OCI-M1 (cell line): ENCODE measurements at regions not wholly inside any gene's neighbourhood (a gene's known extent, or its start where the extent isn't known, plus 50 kb on each side); places are given as distances from the start of the nearest gene placed in this dataset.

Source experiments
- DNase-seq: peaks from one replicate; lab custom pipeline; 2025; lab: John Stamatoyannopoulos, UW

- no peak for DNase-seq
These were observed 133.4 kb downstream of the PALM2AKAP2 start for GRCh38 chr9:109913461-109913810.

- DNase-seq = no peak
These were observed 134.5 kb downstream of the PALM2AKAP2 start for GRCh38 chr9:109914280-109915027.

GRCh38 chr9:109916316-109916715 is 136.3 kb downstream of the PALM2AKAP2 start:
- DNase-seq = no peak

DNA sequence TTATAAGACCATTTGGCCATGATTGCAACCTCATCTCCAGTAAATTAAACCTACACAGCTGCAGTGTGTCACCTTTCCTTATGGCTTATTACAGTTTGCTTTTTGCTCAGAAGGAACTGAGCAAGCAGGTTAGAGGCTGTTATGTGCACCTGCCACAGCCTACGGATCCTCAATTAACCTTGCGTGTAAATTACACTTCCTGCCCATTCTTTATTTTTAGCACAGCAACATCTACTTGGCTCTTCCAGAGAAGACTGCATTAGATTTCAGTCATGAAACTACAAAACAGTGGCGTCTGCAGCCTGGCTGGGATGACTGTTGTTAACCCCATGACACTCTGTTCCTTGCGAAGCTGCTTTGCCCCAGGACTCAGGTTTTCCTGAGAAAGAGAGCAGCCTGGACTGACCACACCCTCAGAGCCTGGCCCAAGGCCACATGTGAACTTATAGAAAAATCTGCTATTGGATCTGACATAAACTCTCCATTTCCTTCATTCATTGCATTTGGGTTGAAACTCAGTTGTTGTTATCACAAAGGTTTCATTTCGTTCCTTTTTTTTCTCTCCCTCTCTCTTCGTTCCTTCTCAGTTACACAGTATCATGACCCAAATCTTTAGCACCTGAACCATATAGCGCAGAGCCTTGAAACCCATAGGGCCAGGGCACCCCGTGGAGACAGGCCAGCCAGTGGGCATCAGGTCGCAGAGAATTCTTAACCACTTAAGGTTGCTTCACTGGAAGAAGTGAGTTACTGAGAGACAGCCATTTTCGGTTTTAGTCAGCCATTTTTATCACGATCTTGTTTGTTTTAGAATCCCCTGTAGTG is 138.6 kb downstream of the PALM2AKAP2 start:
- no peak for DNase-seq

DNA sequence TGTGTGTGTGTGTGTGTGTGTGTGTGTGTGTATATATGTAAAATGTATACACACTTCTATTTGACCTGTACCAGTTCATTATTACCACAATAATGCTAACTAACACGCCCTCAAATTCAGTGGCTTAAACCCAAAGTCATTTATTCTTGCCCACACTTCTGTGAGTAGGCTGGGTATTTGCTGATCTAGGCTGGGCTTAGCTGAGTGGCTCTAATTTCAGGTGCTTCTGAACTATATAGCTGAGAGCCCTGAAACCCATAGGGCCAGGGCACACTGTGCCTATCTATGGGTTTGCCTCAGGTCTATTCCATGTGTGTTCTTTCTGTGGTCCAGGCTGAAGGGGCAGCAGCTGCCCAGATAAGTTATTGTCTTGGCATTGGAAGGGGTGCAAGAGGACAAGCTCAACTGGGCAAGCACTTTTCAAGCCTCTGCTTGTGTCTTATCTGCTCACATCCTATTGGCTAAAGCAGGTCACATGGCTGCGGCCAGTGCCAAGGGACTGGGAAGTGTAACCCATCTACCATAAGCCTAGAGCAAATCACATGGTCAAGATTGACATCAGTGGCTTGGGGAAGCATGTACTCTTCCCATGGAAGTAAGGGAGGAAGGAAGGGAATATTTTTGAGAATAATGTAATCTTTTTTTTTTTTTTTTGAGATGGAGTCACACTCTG is 139.9 kb downstream of the PALM2AKAP2 start:
- DNase-seq = no peak

- no peak for DNase-seq
These were observed 142.8 kb downstream of the PALM2AKAP2 start for GRCh38 chr9:109922617-109923470.

DNA sequence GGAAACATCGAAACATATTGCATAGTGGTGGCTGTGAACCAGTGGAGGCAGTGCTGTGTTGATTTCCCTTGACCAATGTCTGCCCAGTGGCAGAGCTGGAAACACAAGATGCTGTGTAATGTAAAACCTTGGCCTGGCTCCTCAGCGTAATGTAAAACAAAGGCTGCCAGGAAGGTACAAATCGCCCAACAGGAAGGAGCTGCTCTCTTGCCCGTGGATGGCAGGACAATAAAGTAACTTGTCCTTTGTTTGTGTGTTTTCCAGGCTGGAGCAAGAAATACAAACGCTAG is 143.4 kb downstream of the PALM2AKAP2 start:
- no peak for DNase-seq

- DNase-seq = no peak
These were observed 143.8 kb downstream of the PALM2AKAP2 start for GRCh38 chr9:109923806-109924205.

GRCh38 chr9:109925799-109926198 is 145.8 kb downstream of the PALM2AKAP2 start:
- no peak for DNase-seq

- DNase-seq = peak; percentile 70
These were observed 146.4 kb downstream of the PALM2AKAP2 start for GRCh38 chr9:109926421-109926869.

- DNase-seq = no peak
These were observed 151.6 kb downstream of the PALM2AKAP2 start for GRCh38 chr9:109931623-109932022.

DNA sequence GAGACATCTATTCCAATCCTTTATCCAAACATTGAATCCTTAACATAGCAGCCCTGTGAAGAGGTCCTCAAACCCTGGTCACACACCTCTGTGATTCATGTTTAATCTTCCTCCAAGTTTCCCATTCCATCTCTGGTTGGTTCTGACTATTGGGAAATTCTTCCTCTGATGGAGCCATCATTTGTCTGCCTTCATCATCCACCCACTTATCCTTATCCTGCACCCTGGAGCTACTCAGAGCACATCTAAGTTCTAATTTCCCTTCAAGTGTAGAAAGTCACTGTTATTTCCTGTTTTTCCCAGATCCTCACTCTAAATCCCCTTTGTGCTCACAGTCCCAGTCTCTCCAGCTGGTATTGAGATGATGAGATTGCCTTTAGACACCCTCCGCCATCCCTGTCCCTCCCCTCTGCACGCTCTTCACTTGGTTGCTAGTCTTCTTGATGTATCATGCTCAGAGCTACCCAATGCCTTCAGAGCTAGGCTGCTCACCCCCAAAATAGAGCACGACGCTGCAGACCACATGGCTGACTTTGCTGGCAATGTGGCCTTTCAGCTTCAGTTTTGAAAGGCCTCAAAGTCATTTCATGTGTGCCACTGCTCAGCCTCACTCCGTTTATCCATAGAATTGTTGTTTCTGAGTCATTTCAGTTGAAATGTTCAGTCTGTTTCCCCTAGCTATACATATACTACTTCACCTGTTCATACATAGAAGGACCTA is 154.3 kb downstream of the PALM2AKAP2 start:
- no peak for DNase-seq

DNA sequence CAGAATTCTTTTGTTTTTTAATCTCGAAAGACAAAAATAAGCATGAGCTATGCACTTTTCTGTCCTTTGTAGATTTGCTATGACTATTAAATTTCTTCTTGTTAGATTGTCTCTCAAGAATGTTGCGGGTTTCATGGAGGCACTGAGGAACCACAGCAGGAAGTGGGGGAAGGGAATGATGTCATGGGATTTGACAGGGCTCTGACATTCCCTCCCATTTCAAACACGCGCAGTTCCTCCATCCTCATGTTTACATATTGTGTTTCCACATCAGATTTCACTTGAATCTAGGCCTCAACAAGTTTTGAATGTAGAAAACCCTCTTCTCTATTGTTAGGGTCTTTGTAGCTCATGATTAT is 154.8 kb downstream of the PALM2AKAP2 start:
- DNase-seq = no peak

DNA sequence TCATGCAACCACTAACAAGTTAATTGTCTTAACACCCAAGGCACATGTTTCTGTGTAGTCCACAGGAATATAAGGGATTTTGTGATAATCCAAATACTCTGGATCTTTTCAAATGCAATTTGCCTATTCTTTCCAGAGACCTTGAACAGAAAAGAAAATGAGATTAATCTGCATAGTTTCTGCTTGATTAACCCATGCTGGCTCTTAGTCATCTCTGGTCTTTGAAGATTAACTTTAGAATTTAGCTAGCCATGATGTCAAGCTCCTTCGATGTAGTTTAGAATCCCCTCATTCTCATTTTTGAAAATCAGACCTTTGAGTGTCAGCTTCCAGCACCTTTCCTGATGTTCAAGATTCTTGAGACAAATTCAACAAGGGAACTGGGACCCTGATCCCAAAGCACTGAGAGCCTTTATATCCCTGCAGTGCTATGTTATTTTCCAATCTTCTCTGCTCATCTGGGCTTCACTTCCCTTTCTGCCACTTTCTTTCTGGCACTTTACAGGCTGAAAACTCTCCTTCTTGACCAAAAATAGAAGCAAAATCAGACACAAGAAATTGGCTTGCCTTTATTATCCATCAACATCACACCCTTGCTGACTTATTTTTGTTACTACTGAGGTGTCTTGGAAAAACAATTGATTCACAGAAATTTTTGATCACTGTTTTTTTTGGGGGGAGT is 155.5 kb downstream of the PALM2AKAP2 start:
- no peak for DNase-seq

DNA sequence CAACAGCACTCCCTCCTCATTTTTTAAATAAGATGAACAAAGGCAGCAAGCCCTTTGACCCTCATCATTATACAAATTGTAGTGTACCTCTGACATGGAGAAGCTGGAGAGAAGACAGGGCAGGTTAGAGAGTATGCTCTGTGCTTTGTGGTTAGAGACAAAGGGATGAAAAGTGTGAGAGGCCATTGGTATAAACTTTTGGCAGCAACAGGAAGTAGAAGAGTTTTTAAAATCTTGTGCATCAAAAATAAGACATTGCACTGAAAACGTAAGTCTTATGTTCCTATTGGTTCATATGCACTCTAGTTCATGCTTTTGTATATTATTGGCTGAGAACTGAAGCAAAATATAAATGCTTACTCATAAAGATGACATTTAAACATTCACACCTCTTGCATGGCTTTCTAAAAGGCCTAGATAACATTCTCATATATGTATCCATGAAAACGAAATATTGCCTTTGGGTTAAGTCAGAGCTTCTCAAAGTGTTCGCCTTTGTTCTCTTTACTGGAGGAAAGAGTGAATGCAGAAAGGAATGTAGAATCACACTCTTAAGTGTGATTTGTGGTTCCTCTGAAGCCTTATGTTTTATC is 158.0 kb downstream of the PALM2AKAP2 start:
- DNase-seq = no peak

GRCh38 chr9:109939698-109940342 is 159.8 kb downstream of the PALM2AKAP2 start:
- no peak for DNase-seq

GRCh38 chr9:109940561-109940960 is 160.6 kb downstream of the PALM2AKAP2 start:
- DNase-seq = no peak

DNA sequence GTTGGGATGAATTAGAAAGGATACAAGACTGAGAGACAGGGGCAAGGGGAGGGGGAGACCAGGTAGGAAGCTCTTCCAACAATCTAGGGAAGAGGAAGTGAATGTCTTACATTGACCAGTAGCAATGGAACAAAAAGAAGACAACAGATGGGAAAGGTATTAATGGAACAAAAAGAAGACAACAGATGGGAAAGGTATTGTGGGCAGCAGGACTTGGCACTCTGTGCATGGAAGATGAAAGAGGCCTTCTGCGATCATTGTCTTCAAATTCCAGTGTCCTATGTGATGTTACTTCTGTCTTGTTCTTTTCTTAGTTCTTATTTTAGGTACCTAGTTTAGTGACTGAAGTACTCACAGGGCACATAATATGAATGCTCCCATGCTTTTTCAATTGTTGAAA is 161.8 kb downstream of the PALM2AKAP2 start:
- no peak for DNase-seq

- DNase-seq = no peak
These were observed 165.6 kb downstream of the PALM2AKAP2 start for GRCh38 chr9:109945573-109945972.

DNA sequence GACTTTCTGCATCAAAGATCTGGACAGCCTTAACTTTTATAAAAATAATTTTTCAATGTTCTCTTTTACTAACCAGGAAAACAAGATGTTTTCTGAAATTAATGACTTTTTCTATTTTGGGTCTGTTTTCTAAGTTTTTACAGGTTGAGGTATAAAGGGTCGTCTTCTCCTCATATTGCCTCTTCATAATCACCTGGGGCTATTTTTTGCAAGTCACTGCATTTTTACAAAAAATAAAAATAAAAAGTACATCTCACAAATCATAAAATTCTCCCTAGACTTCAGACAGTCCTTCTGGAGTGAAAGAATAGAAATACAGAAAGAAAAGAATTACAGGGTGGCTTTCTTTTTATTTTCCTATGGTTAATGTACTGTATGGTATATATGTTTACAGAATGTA is 168.5 kb downstream of the PALM2AKAP2 start:
- no peak for DNase-seq
